Thyroid gland (tissue), 4 donors: ENCODE measurements at regions not wholly inside any gene's neighbourhood (a gene's known extent, or its start where the extent isn't known, plus 50 kb on each side); places are given as distances from the start of the nearest gene placed in this dataset.

Source experiments
- DNase-seq, 2 donors: peaks; one replicate each; pipeline ENCODE4 v3.0.0-alpha.2; 2019
- H3K27ac ChIP-seq, 3 donors: fragments of 200-600 bp; sonication (generic); 1 replicate in 2 of 3; 2 replicates in 1 of 3; pipeline ENCODE4 v1.5.1; 2016 to 2019; ENCODE audit warnings: mild to moderate bottlenecking in 1 of 3, moderate library complexity in 1 of 3
- H3K27me3 ChIP-seq: fragments of 200-600 bp; sonication (generic); one replicate; pipeline ENCODE4 v1.5.1; 2019
- H3K36me3 ChIP-seq, 2 donors: fragments of 200-600 bp; sonication (generic); one replicate each; pipeline ENCODE4 v1.5.1; 2016 to 2019
- H3K4me1 ChIP-seq, 2 donors: fragments of 200-600 bp; sonication (generic); one replicate each; pipeline ENCODE4 v1.5.1; 2017 to 2019
- H3K4me3 ChIP-seq, 3 donors: fragments of 200-600 bp; sonication (generic); replicated peaks in 1 of 3; 1 replicate in 2 of 3; 2 replicates in 1 of 3; pipeline ENCODE4 v1.5.1; 2016; ENCODE audit warnings: mild to moderate bottlenecking in 1 of 3
- H3K9me3 ChIP-seq: fragments of 200-600 bp; sonication (generic); one replicate; pipeline ENCODE4 v1.5.1; 2017
- POLR2A ChIP-seq, 2 donors: fragments of 450-650 bp; IDR thresholded peaks; one replicate each; pipeline ENCODE4 v1.6.1; 2017; ENCODE audit warnings: antibody characterized with exemption in 2 of 2, mild to moderate bottlenecking in 2 of 2, moderate library complexity in 1 of 2
- WGBS, 2 donors: methylation state at CpG; one replicate each; pipeline ENCODE4 v1.1.5; 2017; 5-methylcytosine and 5-hydroxymethylcytosine counted together
- intact Hi-C: fragments of 100-400 bp; cut with DNase I; formaldehyde crosslinking; loops from one replicate; pipeline ENCODE4 v1.15.1; 2023
- TF ChIP-seq, protein P1 (sequence below), 6 experiments: fragments of 200-600 bp in 3 of 6; fragments of 450-650 bp in 3 of 6; sonication (generic) in 3 of 6; IDR thresholded peaks; one replicate each; pipeline ENCODE4 v1.5.1; 2016 to 2019; ENCODE audit warnings: antibody characterized with exemption in 6 of 6, mild to moderate bottlenecking in 2 of 6, inconsistent platforms in 1 of 6, moderate library complexity in 1 of 6

- Histone ChIP-seq H3K36me3 (no peaks in the 10 kb centered on the region), H3K27ac (no peak overlapping the region), H3K9me3 (no peaks in the 10 kb centered on the region), H3K4me3 (no peak overlapping the region), H3K27me3 (no peaks in the 10 kb centered on the region), H3K4me1 (no peaks in the 10 kb centered on the region)
- intact Hi-C loops, result no loop called here
- WGBS, 2 donors, result 91 to 92% methylated on average over 2 of the region's 2 CpGs
- DNase-seq, result no peak
- TF ChIP-seq, protein P1, sequence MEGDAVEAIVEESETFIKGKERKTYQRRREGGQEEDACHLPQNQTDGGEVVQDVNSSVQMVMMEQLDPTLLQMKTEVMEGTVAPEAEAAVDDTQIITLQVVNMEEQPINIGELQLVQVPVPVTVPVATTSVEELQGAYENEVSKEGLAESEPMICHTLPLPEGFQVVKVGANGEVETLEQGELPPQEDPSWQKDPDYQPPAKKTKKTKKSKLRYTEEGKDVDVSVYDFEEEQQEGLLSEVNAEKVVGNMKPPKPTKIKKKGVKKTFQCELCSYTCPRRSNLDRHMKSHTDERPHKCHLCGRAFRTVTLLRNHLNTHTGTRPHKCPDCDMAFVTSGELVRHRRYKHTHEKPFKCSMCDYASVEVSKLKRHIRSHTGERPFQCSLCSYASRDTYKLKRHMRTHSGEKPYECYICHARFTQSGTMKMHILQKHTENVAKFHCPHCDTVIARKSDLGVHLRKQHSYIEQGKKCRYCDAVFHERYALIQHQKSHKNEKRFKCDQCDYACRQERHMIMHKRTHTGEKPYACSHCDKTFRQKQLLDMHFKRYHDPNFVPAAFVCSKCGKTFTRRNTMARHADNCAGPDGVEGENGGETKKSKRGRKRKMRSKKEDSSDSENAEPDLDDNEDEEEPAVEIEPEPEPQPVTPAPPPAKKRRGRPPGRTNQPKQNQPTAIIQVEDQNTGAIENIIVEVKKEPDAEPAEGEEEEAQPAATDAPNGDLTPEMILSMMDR (IDR thresholded peaks at IDR 0.05), result no peak
- TF ChIP-seq POLR2A (IDR thresholded peaks at IDR 0.05), result no peak
These were observed 523.8 kb downstream of the PPARGC1A start for GRCh38 chr4:23365871-23366556.

- Histone ChIP-seq H3K36me3 (no peaks in the 10 kb centered on the region), H3K27me3 (no peaks in the 10 kb centered on the region), H3K27ac (no peak overlapping the region), H3K9me3 (no peaks in the 10 kb centered on the region), H3K4me1 (no peaks in the 10 kb centered on the region), H3K4me3 (no peak overlapping the region)
- WGBS, 2 donors, result 29 to 44% methylated on average over 2 of the region's 2 CpGs
- intact Hi-C loops, result no loop called here
- DNase-seq, result no peak
- TF ChIP-seq, protein P1 (IDR thresholded peaks at IDR 0.05), result no peak
- no peak for TF ChIP-seq POLR2A (IDR thresholded peaks at IDR 0.05)
These were observed 524.8 kb downstream of the PPARGC1A start for GRCh38 chr4:23365086-23365485.

DNA sequence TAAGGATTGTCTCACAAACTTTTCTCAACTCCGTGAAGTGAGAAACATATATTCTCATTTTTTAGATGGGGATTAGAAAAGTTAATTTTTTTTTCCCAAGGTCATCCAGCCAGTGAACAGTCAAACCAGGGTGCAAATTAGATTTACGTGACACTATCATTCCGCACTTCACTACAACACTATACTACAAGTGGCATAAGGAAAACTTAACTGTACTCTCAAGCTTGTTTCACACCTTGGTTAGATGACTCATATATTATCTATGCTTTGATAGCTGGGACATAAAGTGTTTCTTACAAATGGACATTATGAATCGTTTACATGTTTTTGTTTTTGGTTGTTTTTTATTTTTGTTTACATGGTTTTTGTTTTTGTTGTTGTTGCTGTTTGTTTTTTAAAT lies 525.7 kb downstream of the PPARGC1A start:
- Histone ChIP-seq H3K27ac (no peak overlapping the region), H3K36me3 (no peaks in the 10 kb centered on the region), H3K4me3 (no peak overlapping the region), H3K4me1 (no peaks in the 10 kb centered on the region), H3K9me3 (no peaks in the 10 kb centered on the region), H3K27me3 (no peaks in the 10 kb centered on the region)
- no peak for DNase-seq
- WGBS, 2 donors, result 91 to 95% methylated on average over 4 of the region's 4 CpGs
- TF ChIP-seq POLR2A (IDR thresholded peaks at IDR 0.05), result no peak
- TF ChIP-seq, protein P1 (IDR thresholded peaks at IDR 0.05), result no peak
- intact Hi-C loops, result no loop called here

- no peaks in the 10 kb centered on the region for H3K4me1 ChIP-seq
- H3K27me3 ChIP-seq, result no peaks in the 10 kb centered on the region
- no peaks in the 10 kb centered on the region for H3K36me3 ChIP-seq
- no peak overlapping the region for H3K27ac ChIP-seq
- intact Hi-C loops, result no loop called here
- 95% methylated on average over 9 of the region's 9 CpGs for WGBS, 2 donors
- no peaks in the 10 kb centered on the region for H3K9me3 ChIP-seq
- no peak for TF ChIP-seq POLR2A (IDR thresholded peaks at IDR 0.05)
- TF ChIP-seq, protein P1 (IDR thresholded peaks at IDR 0.05), result no peak
- H3K4me3 ChIP-seq, result no peak overlapping the region
- no peak for DNase-seq
These were observed 528.4 kb downstream of the PPARGC1A start for GRCh38 chr4:23361453-23361852.

DNA sequence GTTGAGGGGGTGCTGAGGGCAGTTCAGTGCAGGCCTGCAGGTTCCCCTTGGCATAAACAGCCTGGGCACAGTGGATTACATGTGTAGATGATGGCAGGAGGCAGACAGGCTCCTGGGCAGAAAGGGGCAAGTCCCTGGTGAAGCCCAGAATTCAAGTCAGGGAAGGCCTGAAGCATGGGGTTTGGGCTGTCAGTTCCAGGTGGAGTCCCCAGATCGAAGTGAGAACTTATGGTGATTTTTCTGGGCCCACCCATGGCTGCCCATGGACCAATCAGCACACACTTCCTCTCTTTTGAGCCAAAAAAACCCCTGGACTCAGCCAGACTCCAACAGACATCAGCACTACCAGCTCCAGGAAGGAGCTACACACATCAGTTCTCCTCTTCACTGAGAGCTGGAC lies 529.1 kb downstream of the PPARGC1A start:
- 57 to 80% methylated on average over 1 of the region's 1 CpG for WGBS, 2 donors
- Histone ChIP-seq H3K9me3 (no peaks in the 10 kb centered on the region), H3K27ac (no peak overlapping the region), H3K4me1 (no peaks in the 10 kb centered on the region), H3K4me3 (no peak overlapping the region), H3K27me3 (no peaks in the 10 kb centered on the region), H3K36me3 (no peaks in the 10 kb centered on the region)
- no peak for DNase-seq
- intact Hi-C loops, result no loop called here
- TF ChIP-seq, protein P1 (IDR thresholded peaks at IDR 0.05), result no peak
- TF ChIP-seq POLR2A (IDR thresholded peaks at IDR 0.05), result no peak
